ENCODE measurements at regions not wholly inside any gene's neighbourhood (a gene's known extent, or its start where the extent isn't known, plus 50 kb on each side); places are given as distances from the start of the nearest gene placed in this dataset.

DNA sequence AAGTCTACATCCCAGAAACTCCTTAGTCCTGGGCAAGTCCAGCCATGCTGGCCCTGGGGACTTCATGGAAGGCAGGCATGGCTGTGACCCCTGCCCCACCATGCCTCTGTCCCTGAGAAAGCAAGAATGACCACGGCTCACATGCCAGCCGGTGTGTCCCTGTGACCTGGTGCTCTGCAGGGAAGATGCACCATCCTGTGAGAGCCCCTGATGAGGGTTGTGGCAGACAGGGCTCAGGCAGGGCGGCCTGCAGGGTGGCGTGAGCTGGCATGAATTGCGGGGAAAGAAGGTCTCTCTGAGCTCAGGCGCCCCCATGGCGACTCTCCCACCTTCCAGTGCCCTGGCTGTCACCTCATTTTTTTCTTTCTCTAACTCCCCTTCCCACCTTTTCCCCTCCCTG, 260.3 kb downstream of the RBFOX3 start:
- TF ChIP-seq, protein P1, sequence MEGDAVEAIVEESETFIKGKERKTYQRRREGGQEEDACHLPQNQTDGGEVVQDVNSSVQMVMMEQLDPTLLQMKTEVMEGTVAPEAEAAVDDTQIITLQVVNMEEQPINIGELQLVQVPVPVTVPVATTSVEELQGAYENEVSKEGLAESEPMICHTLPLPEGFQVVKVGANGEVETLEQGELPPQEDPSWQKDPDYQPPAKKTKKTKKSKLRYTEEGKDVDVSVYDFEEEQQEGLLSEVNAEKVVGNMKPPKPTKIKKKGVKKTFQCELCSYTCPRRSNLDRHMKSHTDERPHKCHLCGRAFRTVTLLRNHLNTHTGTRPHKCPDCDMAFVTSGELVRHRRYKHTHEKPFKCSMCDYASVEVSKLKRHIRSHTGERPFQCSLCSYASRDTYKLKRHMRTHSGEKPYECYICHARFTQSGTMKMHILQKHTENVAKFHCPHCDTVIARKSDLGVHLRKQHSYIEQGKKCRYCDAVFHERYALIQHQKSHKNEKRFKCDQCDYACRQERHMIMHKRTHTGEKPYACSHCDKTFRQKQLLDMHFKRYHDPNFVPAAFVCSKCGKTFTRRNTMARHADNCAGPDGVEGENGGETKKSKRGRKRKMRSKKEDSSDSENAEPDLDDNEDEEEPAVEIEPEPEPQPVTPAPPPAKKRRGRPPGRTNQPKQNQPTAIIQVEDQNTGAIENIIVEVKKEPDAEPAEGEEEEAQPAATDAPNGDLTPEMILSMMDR (IDR thresholded peaks at IDR 0.05), result no peak
- no peak for TF ChIP-seq POLR2A (IDR thresholded peaks at IDR 0.05)
- TF ChIP-seq POLR2AphosphoS5 (IDR thresholded peaks at IDR 0.05), result no peak

Measured in breast epithelium (tissue), 3 donors.